Hepatocyte (in vitro differentiated cells): ENCODE measurements at regions not wholly inside any gene's neighbourhood (a gene's known extent, or its start where the extent isn't known, plus 50 kb on each side); places are given as distances from the start of the nearest gene placed in this dataset.

Experiments
- DNase-seq: peaks from one replicate; pipeline ENCODE4 v3.0.0-alpha.2; 2016; ENCODE audit warnings: low spot score
- H2AFZ ChIP-seq: fragments of 200-600 bp; sonication (generic); 2 replicates; pipeline ENCODE4 v1.6.0; 2016; ENCODE audit warnings: antibody characterized with exemption, mild to moderate bottlenecking
- H3K27ac ChIP-seq: fragments of 200-600 bp; sonication (generic); 2 replicates; pipeline ENCODE4 v1.5.1; 2016; ENCODE audit warnings: mild to moderate bottlenecking
- H3K27me3 ChIP-seq: fragments of 200-600 bp; sonication (generic); 2 replicates; pipeline ENCODE4 v1.6.1; 2016
- H3K36me3 ChIP-seq: fragments of 200-600 bp; sonication (generic); replicated peaks from 2 replicates; pipeline ENCODE4 v1.5.1; 2016; ENCODE audit warnings: low read depth; ENCODE audit not compliant: insufficient read depth
- H3K4me1 ChIP-seq: fragments of 200-600 bp; sonication (generic); 2 replicates; pipeline ENCODE4 v1.5.1; 2016; ENCODE audit warnings: mild to moderate bottlenecking, moderate library complexity; ENCODE audit not compliant: insufficient read depth
- H3K4me2 ChIP-seq: fragments of 200-600 bp; sonication (generic); 2 replicates; pipeline ENCODE4 v1.6.0; 2016
- H3K4me3 ChIP-seq: fragments of 200-600 bp; sonication (generic); 2 replicates; pipeline ENCODE4 v1.5.1; 2016; ENCODE audit warnings: mild to moderate bottlenecking
- H3K79me2 ChIP-seq: fragments of 200-600 bp; sonication (generic); 2 replicates; pipeline ENCODE4 v1.6.0; 2017; ENCODE audit warnings: mild to moderate bottlenecking
- H3K9me2 ChIP-seq: fragments of 200-600 bp; sonication (generic); replicated peaks from 2 replicates; pipeline ENCODE4 v1.6.0; 2017; ENCODE audit warnings: mild to moderate bottlenecking; ENCODE audit not compliant: insufficient read depth
- H3K9me3 ChIP-seq: fragments of 200-600 bp; sonication (generic); 2 replicates; pipeline ENCODE4 v1.5.1; 2016; ENCODE audit warnings: low read depth, mild to moderate bottlenecking
- H4K20me1 ChIP-seq: fragments of 200-600 bp; sonication (generic); 2 replicates; pipeline ENCODE4 v1.6.0; 2016; ENCODE audit warnings: mild to moderate bottlenecking; ENCODE audit not compliant: insufficient read depth, poor library complexity, severe bottlenecking
- EZH2 ChIP-seq: fragments of 200-600 bp; sonication (generic); IDR thresholded peaks from 2 replicates; pipeline ENCODE4 v1.6.1; 2016; ENCODE audit warnings: antibody characterized with exemption, mild to moderate bottlenecking, borderline replicate concordance
- EZH2phosphoT487 ChIP-seq: fragments of 200-600 bp; sonication (generic); IDR thresholded peaks from one replicate; pipeline ENCODE4 v1.6.1; 2018; ENCODE audit warnings: antibody characterized with exemption, mild to moderate bottlenecking, low read depth, moderate library complexity; ENCODE audit not compliant: unreplicated experiment, severe bottlenecking
- WGBS: methylation state at CpG from one replicate; pipeline ENCODE4 v1.1.6; 2016; ENCODE audit warnings: low lambda C conversion rate; ENCODE audit errors: missing lambda C conversion rate; 5-methylcytosine and 5-hydroxymethylcytosine counted together
- TF ChIP-seq, protein P1 (sequence below): fragments of 200-600 bp; sonication (generic); IDR thresholded peaks from 2 replicates; pipeline ENCODE4 v1.5.1; 2016; ENCODE audit warnings: antibody characterized with exemption, mild to moderate bottlenecking; ENCODE audit not compliant: poor library complexity

DNA sequence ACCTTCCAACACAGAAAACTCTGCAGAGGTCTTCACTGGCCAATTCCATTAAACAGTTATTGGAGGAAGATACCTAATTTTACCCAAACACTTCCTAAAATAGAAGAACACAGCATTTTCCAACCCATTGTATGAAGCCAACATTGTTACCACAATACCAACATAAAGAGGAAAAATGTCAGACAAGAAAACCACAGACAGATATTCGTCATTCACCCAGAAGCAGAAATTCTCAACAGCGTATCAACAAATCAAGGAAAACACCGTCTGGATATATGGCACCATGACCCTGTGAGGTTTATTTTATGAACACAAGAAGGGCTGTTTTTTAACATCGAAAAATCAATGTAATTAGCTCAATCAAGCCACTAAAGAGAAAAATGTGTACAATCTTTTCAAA, 255.6 kb downstream of the ASMT start:
- DNase-seq, result no peak
- 86% methylated on average over 4 of the region's 4 CpGs for WGBS
- Histone ChIP-seq H3K4me2 (no peak overlapping the region), H4K20me1 (no peaks in the 10 kb centered on the region), H3K36me3 (no peaks in the 10 kb centered on the region), H3K9me3 (no peaks in the 10 kb centered on the region), H3K79me2 (no peaks in the 10 kb centered on the region), H3K9me2 (no peaks in the 10 kb centered on the region), H3K4me3 (no peak overlapping the region), H2AFZ (no peak overlapping the region), H3K4me1 (no peaks in the 10 kb centered on the region), H3K27me3 (no peaks in the 10 kb centered on the region), H3K27ac (no peak overlapping the region)
- no peak for TF ChIP-seq EZH2phosphoT487
- TF ChIP-seq EZH2, result no peak
- TF ChIP-seq, protein P1, sequence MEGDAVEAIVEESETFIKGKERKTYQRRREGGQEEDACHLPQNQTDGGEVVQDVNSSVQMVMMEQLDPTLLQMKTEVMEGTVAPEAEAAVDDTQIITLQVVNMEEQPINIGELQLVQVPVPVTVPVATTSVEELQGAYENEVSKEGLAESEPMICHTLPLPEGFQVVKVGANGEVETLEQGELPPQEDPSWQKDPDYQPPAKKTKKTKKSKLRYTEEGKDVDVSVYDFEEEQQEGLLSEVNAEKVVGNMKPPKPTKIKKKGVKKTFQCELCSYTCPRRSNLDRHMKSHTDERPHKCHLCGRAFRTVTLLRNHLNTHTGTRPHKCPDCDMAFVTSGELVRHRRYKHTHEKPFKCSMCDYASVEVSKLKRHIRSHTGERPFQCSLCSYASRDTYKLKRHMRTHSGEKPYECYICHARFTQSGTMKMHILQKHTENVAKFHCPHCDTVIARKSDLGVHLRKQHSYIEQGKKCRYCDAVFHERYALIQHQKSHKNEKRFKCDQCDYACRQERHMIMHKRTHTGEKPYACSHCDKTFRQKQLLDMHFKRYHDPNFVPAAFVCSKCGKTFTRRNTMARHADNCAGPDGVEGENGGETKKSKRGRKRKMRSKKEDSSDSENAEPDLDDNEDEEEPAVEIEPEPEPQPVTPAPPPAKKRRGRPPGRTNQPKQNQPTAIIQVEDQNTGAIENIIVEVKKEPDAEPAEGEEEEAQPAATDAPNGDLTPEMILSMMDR, result no peak

DNA sequence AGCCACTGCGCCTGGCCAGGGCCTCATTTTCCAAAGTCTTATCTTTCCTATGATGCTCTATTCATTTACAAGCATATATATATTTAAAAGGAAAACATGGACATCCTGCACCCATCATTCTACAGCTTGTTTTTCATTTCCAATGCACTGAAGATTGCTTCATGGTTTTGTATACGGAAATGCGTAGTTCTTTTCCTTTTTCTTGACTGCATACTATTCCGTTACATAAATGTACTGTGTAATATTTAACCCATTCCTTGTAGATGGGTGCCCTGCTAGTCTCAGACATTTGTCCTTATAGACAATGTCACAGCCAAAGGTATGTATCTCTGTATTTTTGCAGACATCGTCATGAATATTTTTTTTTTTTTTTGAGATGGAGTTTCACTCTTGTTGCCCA, 257.0 kb downstream of the ASMT start:
- no peak overlapping the region for H3K27ac ChIP-seq

DNA sequence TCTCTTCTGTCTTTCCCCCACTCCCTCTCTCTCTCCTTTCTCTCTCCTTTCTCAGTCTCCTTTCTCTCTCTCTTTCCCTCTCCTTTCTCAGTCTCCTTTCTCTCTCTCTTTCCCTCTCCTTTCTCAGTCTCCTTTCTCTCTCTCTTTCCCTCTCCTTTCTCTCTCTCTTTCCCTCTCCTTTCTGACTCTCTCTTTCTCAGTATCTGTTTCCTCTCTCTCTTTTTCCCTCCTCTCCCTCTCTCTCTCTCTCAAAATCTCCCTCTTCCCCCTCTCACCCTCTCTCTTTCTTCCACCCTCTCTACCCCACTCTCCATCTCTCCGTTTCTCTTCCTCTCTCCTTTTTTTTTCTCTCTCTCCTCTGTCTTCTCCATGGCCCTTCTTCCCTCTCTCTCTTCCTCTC, 258.8 kb downstream of the ASMT start:
- no peaks in the 10 kb centered on the region for H3K27me3 ChIP-seq
- H4K20me1 ChIP-seq, result no peaks in the 10 kb centered on the region
- no peak overlapping the region for H3K4me2 ChIP-seq
- H2AFZ ChIP-seq, result no peak overlapping the region
- H3K4me3 ChIP-seq, result no peak overlapping the region
- TF ChIP-seq EZH2 (no peak), EZH2phosphoT487 (no peak)
- TF ChIP-seq, protein P1, result no peak
- H3K9me2 ChIP-seq, result no peaks in the 10 kb centered on the region
- H3K27ac ChIP-seq, result no peak overlapping the region
- H3K9me3 ChIP-seq, result no peaks in the 10 kb centered on the region
- no peak for DNase-seq
- H3K36me3 ChIP-seq, result no peaks in the 10 kb centered on the region
- no peaks in the 10 kb centered on the region for H3K79me2 ChIP-seq
- WGBS, result 63% methylated on average over 1 of the region's 1 CpG
- H3K4me1 ChIP-seq, result no peaks in the 10 kb centered on the region

More for the DNA sequence above, 257.0 kb downstream of the ASMT start:
- no peaks in the 10 kb centered on the region for H4K20me1 ChIP-seq
- H3K27me3 ChIP-seq, result no peaks in the 10 kb centered on the region
- H3K9me3 ChIP-seq, result no peaks in the 10 kb centered on the region
- no peak overlapping the region for H2AFZ ChIP-seq
- H3K4me1 ChIP-seq, result no peaks in the 10 kb centered on the region
- H3K36me3 ChIP-seq, result no peaks in the 10 kb centered on the region
- DNase-seq, result no peak
- WGBS, result 94% methylated on average over 5 of the region's 5 CpGs
- no peak overlapping the region for H3K4me2 ChIP-seq
- H3K4me3 ChIP-seq, result no peak overlapping the region
- no peaks in the 10 kb centered on the region for H3K9me2 ChIP-seq
- H3K79me2 ChIP-seq, result no peaks in the 10 kb centered on the region
- no peak for TF ChIP-seq EZH2phosphoT487
- TF ChIP-seq, protein P1, result no peak
- TF ChIP-seq EZH2, result no peak

DNA sequence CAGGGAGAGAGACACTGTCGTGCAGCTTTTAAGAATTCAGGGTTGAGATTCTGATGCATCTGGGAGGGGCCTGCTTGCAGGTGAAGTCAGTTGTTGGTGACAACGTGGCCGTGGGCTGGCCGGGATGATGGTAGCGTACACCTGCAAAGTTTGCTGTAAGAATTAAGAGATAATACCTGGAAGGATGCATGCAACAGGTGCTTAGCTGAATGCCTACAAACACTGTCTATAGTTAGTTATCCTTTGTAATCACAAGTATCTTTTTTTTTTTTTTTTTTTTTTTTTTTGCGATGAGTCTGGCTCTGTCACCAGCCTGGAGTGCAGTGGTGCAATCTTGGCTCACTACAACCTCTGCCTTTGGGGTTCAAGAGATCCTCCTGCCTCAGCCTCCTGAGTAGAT, 259.6 kb downstream of the ASMT start:
- TF ChIP-seq, protein P1, result no peak
- TF ChIP-seq EZH2phosphoT487 (no peak), EZH2 (no peak)
- 75% methylated on average over 6 of the region's 6 CpGs for WGBS

More for the DNA sequence above, 259.6 kb downstream of the ASMT start:
- Histone ChIP-seq H3K4me1 (no peaks in the 10 kb centered on the region), H3K4me2 (no peak overlapping the region), H3K9me3 (no peaks in the 10 kb centered on the region), H3K9me2 (no peaks in the 10 kb centered on the region), H3K79me2 (no peaks in the 10 kb centered on the region), H3K36me3 (no peaks in the 10 kb centered on the region), H4K20me1 (no peaks in the 10 kb centered on the region), H3K4me3 (no peak overlapping the region), H3K27ac (no peak overlapping the region), H2AFZ (no peak overlapping the region), H3K27me3 (no peaks in the 10 kb centered on the region)
- DNase-seq, result no peak
